Peyer's patch (tissue), 4 donors: ENCODE measurements at regions not wholly inside any gene's neighbourhood (a gene's known extent, or its start where the extent isn't known, plus 50 kb on each side); places are given as distances from the start of the nearest gene placed in this dataset.

Source experiments
- DNase-seq, 3 donors: peaks; one replicate each; pipeline ENCODE4 v3.0.0-alpha.2; 2017 to 2019
- H3K27ac ChIP-seq, 4 donors: fragments of 200-600 bp; sonication (generic); one replicate each; pipeline ENCODE4 v1.5.1; 2016 to 2019
- H3K27me3 ChIP-seq, 2 donors: fragments of 200-600 bp; sonication (generic); one replicate each; pipeline ENCODE4 v1.5.1; 2019
- H3K36me3 ChIP-seq, 3 donors: fragments of 200-600 bp; sonication (generic); one replicate each; pipeline ENCODE4 v1.5.1; 2016 to 2019
- H3K4me1 ChIP-seq, 4 donors: fragments of 200-600 bp; sonication (generic); one replicate each; pipeline ENCODE4 v1.5.1; 2016 to 2019
- H3K4me3 ChIP-seq, 4 donors: fragments of 200-600 bp; sonication (generic); 1 replicate in 3 of 4; 2 replicates in 1 of 4; pipeline ENCODE4 v1.5.1; 2016 to 2019; ENCODE audit warnings: mild to moderate bottlenecking in 1 of 4
- H3K9me3 ChIP-seq, 4 donors: fragments of 200-600 bp; sonication (generic); one replicate each; pipeline ENCODE4 v1.5.1; 2016 to 2019; ENCODE audit warnings: mild to moderate bottlenecking in 1 of 4
- POLR2A ChIP-seq, 2 donors: fragments of 450-650 bp; IDR thresholded peaks; one replicate each; pipeline ENCODE4 v1.5.1; 2017; ENCODE audit warnings: antibody characterized with exemption in 2 of 2, mild to moderate bottlenecking in 2 of 2, moderate library complexity in 2 of 2
- TF ChIP-seq, protein P1 (sequence below), 6 experiments: fragments of 450-650 bp in 4 of 6; fragments of 200-600 bp in 2 of 6; sonication (generic) in 1 of 6; IDR thresholded peaks; one replicate each; pipeline ENCODE4 v1.5.1; 2017 to 2019; ENCODE audit warnings: antibody characterized with exemption in 6 of 6, mild to moderate bottlenecking in 3 of 6, moderate library complexity in 1 of 6

DNA sequence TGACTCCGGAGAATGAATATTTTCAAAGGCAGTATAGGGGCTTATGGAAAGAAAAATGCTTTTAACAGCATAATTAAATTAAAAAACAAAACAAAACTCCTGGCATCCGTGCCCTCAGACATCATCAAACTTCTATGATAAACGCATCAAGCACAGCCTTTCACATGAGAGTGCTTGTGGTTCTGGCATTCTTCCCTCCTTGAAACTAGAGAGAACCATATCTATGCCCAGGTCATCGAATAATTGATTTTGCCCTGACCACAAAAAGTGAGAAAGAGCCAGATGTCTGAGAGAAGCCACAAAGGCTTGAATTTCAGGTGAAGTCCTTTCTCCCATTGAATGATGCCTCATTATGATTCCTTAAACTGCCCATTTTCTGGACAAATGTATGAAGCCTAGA is 286.8 kb downstream of the CBLL2 start:
- TF ChIP-seq, protein P1, sequence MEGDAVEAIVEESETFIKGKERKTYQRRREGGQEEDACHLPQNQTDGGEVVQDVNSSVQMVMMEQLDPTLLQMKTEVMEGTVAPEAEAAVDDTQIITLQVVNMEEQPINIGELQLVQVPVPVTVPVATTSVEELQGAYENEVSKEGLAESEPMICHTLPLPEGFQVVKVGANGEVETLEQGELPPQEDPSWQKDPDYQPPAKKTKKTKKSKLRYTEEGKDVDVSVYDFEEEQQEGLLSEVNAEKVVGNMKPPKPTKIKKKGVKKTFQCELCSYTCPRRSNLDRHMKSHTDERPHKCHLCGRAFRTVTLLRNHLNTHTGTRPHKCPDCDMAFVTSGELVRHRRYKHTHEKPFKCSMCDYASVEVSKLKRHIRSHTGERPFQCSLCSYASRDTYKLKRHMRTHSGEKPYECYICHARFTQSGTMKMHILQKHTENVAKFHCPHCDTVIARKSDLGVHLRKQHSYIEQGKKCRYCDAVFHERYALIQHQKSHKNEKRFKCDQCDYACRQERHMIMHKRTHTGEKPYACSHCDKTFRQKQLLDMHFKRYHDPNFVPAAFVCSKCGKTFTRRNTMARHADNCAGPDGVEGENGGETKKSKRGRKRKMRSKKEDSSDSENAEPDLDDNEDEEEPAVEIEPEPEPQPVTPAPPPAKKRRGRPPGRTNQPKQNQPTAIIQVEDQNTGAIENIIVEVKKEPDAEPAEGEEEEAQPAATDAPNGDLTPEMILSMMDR (IDR thresholded peaks at IDR 0.05): no peak
- TF ChIP-seq POLR2A (IDR thresholded peaks at IDR 0.05): no peak
- Histone ChIP-seq H3K27ac (no peak overlapping the region), H3K4me1 (no peaks in the 10 kb centered on the region), H3K4me3 (no peak overlapping the region), H3K9me3 (no peaks in the 10 kb centered on the region), H3K27me3 (no peaks in the 10 kb centered on the region), H3K36me3 (no peaks in the 10 kb centered on the region)
- DNase-seq: no peak

DNA sequence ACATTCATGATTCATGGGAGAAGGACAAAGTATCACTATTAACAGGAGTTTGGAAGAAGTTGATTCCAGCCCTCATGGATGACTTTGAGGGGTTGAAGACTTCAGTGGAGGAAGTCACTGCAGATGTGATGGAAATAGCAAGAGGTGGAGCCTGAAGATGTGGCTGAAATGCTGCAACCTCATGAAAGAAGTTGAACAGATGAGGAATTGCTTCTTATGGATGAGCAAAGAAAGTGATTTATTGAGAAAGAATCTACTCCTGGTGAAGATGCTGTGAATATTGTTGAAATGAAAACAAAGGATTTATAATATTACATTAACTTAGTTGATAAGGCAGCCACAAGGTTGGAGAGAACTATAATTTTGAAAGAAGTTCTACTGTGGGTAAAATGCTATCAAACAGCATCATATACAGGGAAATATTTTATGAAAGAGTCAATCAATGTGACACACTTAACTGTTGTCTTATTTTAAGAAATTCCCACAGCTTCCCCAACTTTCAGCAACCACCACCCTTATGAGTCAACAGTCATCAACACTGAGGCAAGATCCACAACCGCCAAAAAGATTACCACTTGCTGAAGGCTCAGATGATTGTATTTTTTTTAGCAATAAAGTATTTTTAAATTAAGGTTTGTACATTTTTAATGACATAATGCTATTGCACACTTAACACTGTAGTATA is 302.6 kb downstream of the CBLL2 start:
- Histone ChIP-seq H3K4me1 (no peaks in the 10 kb centered on the region), H3K27ac (no peak overlapping the region), H3K4me3 (no peak overlapping the region), H3K36me3 (no peaks in the 10 kb centered on the region), H3K9me3 (no peaks in the 10 kb centered on the region), H3K27me3 (no peaks in the 10 kb centered on the region)
- TF ChIP-seq, protein P1 (IDR thresholded peaks at IDR 0.05): no peak
- TF ChIP-seq POLR2A (IDR thresholded peaks at IDR 0.05): no peak
- no peak for DNase-seq

DNA sequence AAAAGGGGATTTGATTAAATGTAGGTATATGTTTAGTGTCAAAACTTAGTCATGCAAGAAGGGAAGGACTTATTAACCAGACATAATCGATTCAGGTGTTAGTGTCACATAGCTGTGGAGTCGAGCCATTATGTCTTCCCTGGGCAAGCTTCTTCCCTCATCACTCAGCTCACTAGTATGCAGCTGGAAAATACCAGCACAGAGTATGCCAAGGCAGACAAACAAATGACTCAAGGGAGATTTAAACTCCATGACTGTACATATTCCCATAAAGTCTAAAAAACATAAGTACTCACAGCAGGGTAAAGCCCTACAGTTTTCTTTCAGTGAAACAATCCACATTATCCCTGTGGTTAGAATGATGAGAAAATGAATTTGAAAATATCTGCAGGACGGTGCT is 304.5 kb downstream of the CBLL2 start:
- no peak for DNase-seq
- no peak overlapping the region for H3K4me3 ChIP-seq
- no peak overlapping the region for H3K27ac ChIP-seq
- no peaks in the 10 kb centered on the region for H3K4me1 ChIP-seq
- H3K9me3 ChIP-seq: no peaks in the 10 kb centered on the region
- no peaks in the 10 kb centered on the region for H3K36me3 ChIP-seq
- no peak for TF ChIP-seq POLR2A (IDR thresholded peaks at IDR 0.05)
- TF ChIP-seq, protein P1 (IDR thresholded peaks at IDR 0.05): no peak
- no peaks in the 10 kb centered on the region for H3K27me3 ChIP-seq

DNA sequence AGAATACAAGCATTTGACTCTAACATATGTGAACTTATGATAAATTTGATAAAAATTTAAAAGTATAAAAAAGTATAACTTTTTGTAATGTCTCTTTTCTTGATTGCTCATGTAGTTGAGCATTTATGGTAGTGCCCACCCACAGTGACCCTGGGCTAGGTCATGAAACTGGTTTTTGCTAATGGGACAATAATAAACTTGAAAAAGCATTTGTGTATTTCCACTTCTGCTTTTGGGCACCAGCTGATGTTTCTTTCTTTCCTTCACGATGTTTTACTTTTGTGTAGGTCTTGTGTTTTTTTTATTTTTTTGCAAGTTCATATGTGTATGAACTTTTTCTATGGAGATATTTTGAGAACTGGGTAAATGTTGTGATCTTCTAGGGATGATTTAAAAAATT is 313.1 kb downstream of the CBLL2 start:
- Histone ChIP-seq H3K9me3 (no peaks in the 10 kb centered on the region), H3K36me3 (no peaks in the 10 kb centered on the region)
- TF ChIP-seq, protein P1 (IDR thresholded peaks at IDR 0.05): no peak
- TF ChIP-seq POLR2A (IDR thresholded peaks at IDR 0.05): no peak

DNA sequence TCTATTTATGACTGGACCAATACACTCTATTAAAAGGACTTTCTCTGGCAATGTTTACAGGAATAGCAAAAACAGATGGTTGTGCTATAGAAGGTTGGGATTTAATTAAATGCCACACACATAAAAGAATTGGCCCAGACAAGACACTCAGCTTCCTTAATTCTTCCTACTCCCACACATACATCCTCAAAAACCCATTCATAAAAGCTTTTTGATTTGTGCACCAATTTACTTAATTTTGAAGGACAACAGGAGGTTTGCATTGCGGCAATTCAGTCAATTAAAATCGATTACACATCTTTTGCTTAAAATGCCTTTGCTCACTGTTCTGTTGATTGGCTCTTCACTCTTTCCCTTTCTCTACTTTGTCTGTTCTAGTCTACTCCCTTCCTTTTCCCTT is 317.1 kb downstream of the CBLL2 start:
- H3K4me1 ChIP-seq: no peaks in the 10 kb centered on the region
- no peaks in the 10 kb centered on the region for H3K9me3 ChIP-seq
- H3K27me3 ChIP-seq: no peaks in the 10 kb centered on the region
- no peak for TF ChIP-seq POLR2A (IDR thresholded peaks at IDR 0.05)
- TF ChIP-seq, protein P1 (IDR thresholded peaks at IDR 0.05): no peak
- no peak for DNase-seq
- no peak overlapping the region for H3K4me3 ChIP-seq
- H3K36me3 ChIP-seq: no peaks in the 10 kb centered on the region
- H3K27ac ChIP-seq: no peak overlapping the region

More for the DNA sequence above, 313.1 kb downstream of the CBLL2 start:
- H3K4me1 ChIP-seq: no peaks in the 10 kb centered on the region
- no peak for DNase-seq
- H3K4me3 ChIP-seq: no peak overlapping the region
- H3K27me3 ChIP-seq: no peaks in the 10 kb centered on the region
- no peak overlapping the region for H3K27ac ChIP-seq

DNA sequence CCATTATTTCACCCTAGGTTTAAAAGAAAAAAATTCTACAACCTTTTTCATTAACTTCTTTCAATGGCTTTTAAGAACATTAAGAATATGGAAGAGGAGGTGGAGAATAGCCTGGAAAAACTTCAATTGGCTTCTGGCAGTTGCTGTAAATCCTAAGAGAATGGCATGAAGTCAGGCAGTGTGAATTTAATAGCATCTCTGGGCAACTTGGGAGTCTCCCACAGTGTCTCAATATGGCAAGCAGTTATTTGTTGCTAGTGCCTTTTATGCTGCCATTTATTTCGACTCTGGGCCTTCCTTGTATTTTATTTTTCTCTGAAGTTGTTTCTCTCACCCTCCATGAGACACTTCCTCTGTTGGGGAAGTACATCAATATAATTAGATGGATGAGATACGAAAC is 322.1 kb downstream of the CBLL2 start:
- no peak for DNase-seq
- no peaks in the 10 kb centered on the region for H3K27me3 ChIP-seq

More for the DNA sequence above, 322.1 kb downstream of the CBLL2 start:
- H3K4me1 ChIP-seq: no peaks in the 10 kb centered on the region
- no peaks in the 10 kb centered on the region for H3K36me3 ChIP-seq
- H3K4me3 ChIP-seq: no peak overlapping the region
- H3K27ac ChIP-seq: no peak overlapping the region
- TF ChIP-seq, protein P1 (IDR thresholded peaks at IDR 0.05): no peak
- TF ChIP-seq POLR2A (IDR thresholded peaks at IDR 0.05): no peak
- H3K9me3 ChIP-seq: no peaks in the 10 kb centered on the region
